HG03135 (cell line): ENCODE measurements at regions not wholly inside any gene's neighbourhood (a gene's known extent, or its start where the extent isn't known, plus 50 kb on each side); places are given as distances from the start of the nearest gene placed in this dataset.
"Not testable (repeated sequence)": the region's sequence is repeated elsewhere in the genome, so short reads cannot be mapped to it uniquely, and the experiment has no call there.

Experiments
- ATAC-seq: cut with Tn5 transposase; IDR thresholded peaks from one replicate; pipeline ENCODE4 v1.9.1; 2021; ENCODE audit warnings: mild to moderate bottlenecking, moderate library complexity; ENCODE audit not compliant: unreplicated experiment

DNA sequence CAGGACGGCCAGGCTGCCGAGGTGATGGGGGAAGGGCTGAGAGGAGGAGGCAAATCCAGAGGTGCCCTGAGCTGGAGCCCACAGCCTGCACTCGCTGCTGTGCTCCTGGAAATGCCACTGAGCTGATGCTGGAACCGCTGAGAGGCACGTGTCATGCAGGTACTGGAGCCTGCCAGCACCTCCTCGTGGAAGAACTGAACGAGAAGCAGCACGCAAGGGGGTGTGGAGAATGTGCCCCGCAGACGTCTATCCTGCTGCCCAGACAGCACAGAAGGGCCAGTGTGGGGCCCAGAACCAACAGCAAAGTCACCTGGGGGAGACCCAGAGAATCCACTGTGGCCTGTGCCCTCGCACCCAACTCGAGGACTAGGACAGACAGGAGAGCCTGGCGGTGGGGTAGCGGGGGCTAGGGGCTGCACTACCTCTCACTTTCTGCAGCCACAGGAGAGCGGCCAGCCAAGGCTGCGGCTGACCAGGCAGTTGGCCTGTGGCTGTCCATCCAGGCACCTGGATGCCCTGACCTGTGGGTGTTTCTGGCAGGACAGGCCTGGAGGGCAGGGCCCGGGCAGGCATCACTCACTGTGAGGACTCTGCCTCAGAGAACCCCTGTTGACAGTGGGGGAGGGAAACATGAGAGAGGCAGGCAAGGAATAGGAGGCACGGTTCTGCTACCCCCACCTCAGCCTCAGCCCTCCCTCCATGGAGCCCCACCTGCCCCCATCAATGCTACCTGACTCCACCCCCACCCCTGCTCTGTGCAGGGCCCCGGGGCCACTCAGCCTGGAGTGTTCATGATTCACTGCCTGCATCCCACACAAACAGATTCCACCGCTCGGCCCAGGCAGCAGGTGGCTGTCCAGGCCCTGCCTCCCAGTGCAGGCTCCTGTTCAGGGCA is 213.1 kb downstream of the TBC1D2B start:
- ATAC-seq: no peak

GRCh38 chr15:77863491-77864105 is 213.9 kb downstream of the TBC1D2B start:
- ATAC-seq: no peak

- ATAC-seq: no peak
These were observed 214.8 kb downstream of the TBC1D2B start for GRCh38 chr15:77862651-77863104.

DNA sequence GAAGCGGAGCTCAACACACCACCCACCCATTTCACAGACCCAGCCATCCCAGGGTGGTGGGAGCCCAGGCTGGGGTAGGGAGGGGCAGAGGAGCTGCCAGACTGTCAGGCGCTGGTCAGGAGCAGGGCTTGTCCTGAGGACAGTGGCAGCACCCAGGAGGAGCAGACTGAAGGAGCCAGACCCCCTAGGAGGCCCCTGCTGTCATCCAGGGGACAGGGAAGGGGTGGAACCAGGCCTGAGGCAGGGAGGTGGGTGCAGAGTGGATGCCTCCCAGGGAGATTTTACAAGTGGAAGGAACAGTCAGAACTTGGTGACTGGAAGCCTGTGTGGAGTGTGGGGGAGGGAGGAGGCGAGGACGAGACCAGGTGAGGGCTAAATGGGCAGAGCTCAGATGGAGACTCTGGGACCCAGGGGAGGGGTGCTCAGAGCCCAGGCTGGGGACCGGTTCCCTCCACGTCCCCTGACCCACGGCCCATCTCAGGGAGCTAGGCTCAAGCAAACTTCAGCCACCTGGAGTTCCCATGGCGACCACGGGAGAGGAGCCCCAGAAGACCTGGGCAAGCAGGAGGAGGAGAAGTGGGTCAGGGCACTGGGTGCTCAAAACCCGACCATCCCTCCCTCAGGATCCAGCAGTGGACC is 215.4 kb downstream of the TBC1D2B start:
- not testable (repeated sequence) for ATAC-seq

GRCh38 chr15:77860071-77860691 is 217.3 kb downstream of the TBC1D2B start:
- no peak for ATAC-seq

DNA sequence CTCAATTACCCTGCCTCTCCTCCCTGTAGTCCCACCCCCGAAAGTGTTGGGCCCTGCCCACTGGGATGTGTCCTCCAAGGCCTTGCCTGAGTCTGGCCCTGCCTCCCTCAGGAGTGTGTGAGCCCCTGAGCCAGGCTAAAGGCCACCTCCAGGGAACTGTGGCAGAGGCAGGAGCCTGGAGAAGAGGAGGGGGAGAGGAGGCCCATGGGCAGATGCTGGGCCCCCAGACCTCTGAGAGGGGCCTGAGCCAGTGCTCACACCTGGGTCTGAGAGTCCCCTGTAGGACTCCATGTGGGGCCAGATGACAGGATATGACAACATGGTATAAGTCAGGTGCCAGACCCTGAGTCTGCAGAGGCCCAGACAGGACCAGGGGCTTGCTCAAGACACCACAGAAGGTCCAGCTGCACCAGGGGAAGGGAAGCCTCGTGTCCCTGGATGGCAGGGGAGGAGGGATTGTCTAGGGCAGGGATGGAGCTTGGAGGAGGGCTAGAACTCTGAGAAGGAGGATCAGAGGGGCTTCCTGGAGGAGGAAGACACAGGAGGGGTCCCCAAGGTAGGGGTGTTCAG is 217.9 kb downstream of the TBC1D2B start:
- ATAC-seq: no peak

- ATAC-seq: no peak
These were observed 218.6 kb downstream of the TBC1D2B start for GRCh38 chr15:77858792-77859490.

DNA sequence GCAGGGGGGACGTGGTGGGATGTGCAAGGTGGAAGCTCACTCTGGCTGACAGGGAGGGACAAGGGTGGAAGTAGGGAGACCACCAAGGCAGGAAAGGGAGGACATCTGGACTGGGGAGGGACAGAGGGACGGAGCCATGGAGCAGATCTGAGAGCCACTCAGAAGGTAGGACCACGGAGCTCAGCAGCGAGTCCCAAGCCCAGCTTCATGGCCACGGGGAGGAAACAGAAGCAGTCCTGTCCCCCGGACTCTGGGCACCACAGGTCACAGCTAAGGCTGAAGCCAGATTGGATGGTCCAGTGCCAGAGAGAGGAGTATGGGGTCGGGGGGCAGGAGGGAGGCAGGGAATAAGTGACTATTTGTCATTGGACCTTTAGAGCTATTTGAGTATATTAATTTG is 220.1 kb downstream of the TBC1D2B start:
- no peak for ATAC-seq

- ATAC-seq: no peak
These were observed 220.7 kb downstream of the TBC1D2B start for GRCh38 chr15:77856705-77857346.

GRCh38 chr15:77855871-77856270 is 221.6 kb downstream of the TBC1D2B start:
- ATAC-seq: no peak

DNA sequence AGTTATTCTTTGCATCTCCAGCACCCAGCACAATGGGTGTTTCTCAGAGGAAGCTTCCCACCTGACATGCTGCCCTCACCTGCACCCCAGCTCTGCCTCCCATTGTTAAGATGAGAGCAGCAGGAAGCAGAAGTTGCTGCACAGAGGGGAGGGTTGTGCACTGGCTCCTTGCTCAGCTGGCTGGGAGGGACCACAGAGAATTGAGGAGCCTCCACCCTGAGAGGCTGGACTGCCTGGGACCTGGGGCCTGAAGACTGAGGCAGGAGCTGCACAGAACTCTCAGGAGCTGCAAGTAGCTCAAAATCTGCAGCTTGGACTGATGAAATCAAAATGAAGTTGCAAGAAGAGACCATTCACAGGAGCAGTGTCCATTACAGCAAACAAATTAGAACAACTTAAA is 222.3 kb upstream of the LINGO1 start:
- ATAC-seq: no peak

- ATAC-seq: no peak
These were observed 221.2 kb upstream of the LINGO1 start for GRCh38 chr15:77853910-77854309.

GRCh38 chr15:77853008-77853328 is 220.3 kb upstream of the LINGO1 start:
- no peak for ATAC-seq

- no peak for ATAC-seq
These were observed 219.7 kb upstream of the LINGO1 start for GRCh38 chr15:77852241-77853007.

GRCh38 chr15:77851691-77852090 is 219.0 kb upstream of the LINGO1 start:
- ATAC-seq: no peak

- ATAC-seq: no peak
These were observed 218.4 kb upstream of the LINGO1 start for GRCh38 chr15:77851086-77851485.

- no peak for ATAC-seq
These were observed 214.3 kb upstream of the LINGO1 start for GRCh38 chr15:77846986-77847385.

GRCh38 chr15:77846360-77846759 is 213.6 kb upstream of the LINGO1 start:
- ATAC-seq: no peak

GRCh38 chr15:77844798-77845446 is 212.2 kb upstream of the LINGO1 start:
- no peak for ATAC-seq
